ENCODE measurements at regions not wholly inside any gene's neighbourhood (a gene's known extent, or its start where the extent isn't known, plus 50 kb on each side); places are given as distances from the start of the nearest gene placed in this dataset.
"Not testable (repeated sequence)": the region's sequence is repeated elsewhere in the genome, so short reads cannot be mapped to it uniquely, and the experiment has no call there.

GRCh38 chr7:3159926-3160325 lies 116.3 kb upstream of the CARD11 start:
- not testable (repeated sequence) for DNase-seq (ENCODE audit: low read depth)

GRCh38 chr7:3162289-3162688 lies 118.6 kb upstream of the CARD11 start:
- DNase-seq (ENCODE audit: low read depth), result no peak

GRCh38 chr7:3162798-3163197 lies 119.1 kb upstream of the CARD11 start:
- not testable (repeated sequence) for DNase-seq (ENCODE audit: low read depth)

GRCh38 chr7:3164380-3164792 lies 120.7 kb upstream of the CARD11 start:
- DNase-seq (ENCODE audit: low read depth), result no peak

GRCh38 chr7:3165681-3166580 lies 122.3 kb upstream of the CARD11 start:
- DNase-seq (ENCODE audit: low read depth), result no peak

- DNase-seq (ENCODE audit: low read depth), result no peak
Observed at GRCh38 chr7:3167551-3167950, 123.9 kb upstream of the CARD11 start.

GRCh38 chr7:3168370-3168769 lies 124.7 kb upstream of the CARD11 start:
- DNase-seq (ENCODE audit: low read depth), result no peak

GRCh38 chr7:3168869-3169268 lies 125.2 kb upstream of the CARD11 start:
- no peak for DNase-seq (ENCODE audit: low read depth)

GRCh38 chr7:3172768-3173280 lies 128.2 kb upstream of the SDK1 start:
- no peak for DNase-seq (ENCODE audit: low read depth)

- no peak for DNase-seq (ENCODE audit: low read depth)
Observed at GRCh38 chr7:3174515-3175284, 126.4 kb upstream of the SDK1 start.

- no peak for DNase-seq (ENCODE audit: low read depth)
Observed at GRCh38 chr7:3175285-3175902, 125.7 kb upstream of the SDK1 start.

- no peak for DNase-seq (ENCODE audit: low read depth)
Observed at GRCh38 chr7:3176112-3177000, 124.7 kb upstream of the SDK1 start.

GRCh38 chr7:3177271-3177670 lies 123.8 kb upstream of the SDK1 start:
- no peak for DNase-seq (ENCODE audit: low read depth)

- DNase-seq (ENCODE audit: low read depth), result no peak
Observed at GRCh38 chr7:3179456-3179855, 121.6 kb upstream of the SDK1 start.

- DNase-seq (ENCODE audit: low read depth), result no peak
Observed at GRCh38 chr7:3180604-3181003, 120.4 kb upstream of the SDK1 start.

- not testable (repeated sequence) for DNase-seq (ENCODE audit: low read depth)
Observed at GRCh38 chr7:3182055-3182454, 119.0 kb upstream of the SDK1 start.

- no peak for DNase-seq (ENCODE audit: low read depth)
Observed at GRCh38 chr7:3187444-3188040, 113.5 kb upstream of the SDK1 start.

GRCh38 chr7:3188946-3189345 lies 112.1 kb upstream of the SDK1 start:
- DNase-seq (ENCODE audit: low read depth), result no peak

GRCh38 chr7:3191548-3191947 lies 109.5 kb upstream of the SDK1 start:
- no peak for DNase-seq (ENCODE audit: low read depth)

GRCh38 chr7:3192669-3193068 lies 108.4 kb upstream of the SDK1 start:
- no peak for DNase-seq (ENCODE audit: low read depth)
